SK-N-SH (cell line): ENCODE measurements at regions not wholly inside any gene's neighbourhood (a gene's known extent, or its start where the extent isn't known, plus 50 kb on each side); places are given as distances from the start of the nearest gene placed in this dataset.

Experiments used
- CTCF ChIA-PET: fragments of 300-600, 350-600 bp; formaldehyde crosslinking; extraction: SDS; loops from one replicate; lab custom pipeline; 2021; lab: Yijun Ruan, JAX
- POLR2A ChIA-PET: fragments of 350-600 bp; sonication (Branson Sonifier 250); formaldehyde crosslinking; extraction: SDS; loops from one replicate; lab custom pipeline; 2020; ENCODE audit warnings: antibody characterized with exemption, inconsistent platforms; lab: Yijun Ruan, JAX
- DNase-seq: peaks from one replicate; pipeline ENCODE4 v3.0.0; 2012
- H2AFZ ChIP-seq: fragments of 200-600 bp; sonication (generic); 2 replicates; pipeline ENCODE4 v1.8.1; 2016; ENCODE audit warnings: antibody characterized with exemption, mild to moderate bottlenecking, low read depth
- H3F3A ChIP-seq: fragments of 200-600 bp; sonication (generic); replicated peaks from 2 replicates; pipeline ENCODE3; 2016; ENCODE audit warnings: antibody characterized with exemption, mild to moderate bottlenecking; ENCODE audit not compliant: insufficient read depth
- H3K27ac ChIP-seq, 2 experiments: fragments of 200-500 bp in 1 of 2; fragments of 200-600 bp in 1 of 2; sonication (Bioruptor generic) in 1 of 2; sonication (generic), shearing (Covaris generic) in 1 of 2; 2 replicates each; pipeline versions ENCODE4 v1.5.1 to v1.6.1; 2014 to 2016; ENCODE audit warnings: low read depth in 2 of 2, inconsistent platforms in 1 of 2, low read length in 1 of 2, mild to moderate bottlenecking in 1 of 2, mixed read lengths in 1 of 2
- H3K27me3 ChIP-seq: fragments of 200-600 bp; sonication (generic), shearing (Covaris generic); 2 replicates; pipeline ENCODE4 v1.6.1; 2016; ENCODE audit warnings: mixed run types; ENCODE audit not compliant: insufficient read depth
- H3K36me3 ChIP-seq, 2 experiments: fragments of 200-500 bp in 1 of 2; fragments of 200-600 bp in 1 of 2; sonication (Bioruptor generic) in 1 of 2; sonication (generic) in 1 of 2; replicated peaks in 1 of 2; 2 replicates each; pipeline versions ENCODE3 to v1.5.1; 2014 to 2016; ENCODE audit warnings: low read length in 1 of 2, mild to moderate bottlenecking in 1 of 2; ENCODE audit not compliant: insufficient read depth in 2 of 2, control insufficient read depth in 1 of 2
- H3K4me1 ChIP-seq, 2 experiments: fragments of 200-500 bp in 1 of 2; fragments of 200-600 bp in 1 of 2; sonication (Bioruptor generic) in 1 of 2; sonication (generic), shearing (Covaris generic) in 1 of 2; 2 replicates each; pipeline versions ENCODE4 v1.5.1 to v1.6.1; 2014 to 2016; ENCODE audit warnings: low read depth in 1 of 2, low read length in 1 of 2, mixed run types in 1 of 2; ENCODE audit not compliant: insufficient read depth in 2 of 2, control insufficient read depth in 1 of 2
- H3K4me2 ChIP-seq: fragments of 200-600 bp; sonication (generic), shearing (Covaris generic); 2 replicates; pipeline ENCODE4 v1.6.1; 2017; ENCODE audit warnings: mixed run types
- H3K4me3 ChIP-seq, 2 experiments: fragments of 200-500 bp in 1 of 2; fragments of 200-600 bp in 1 of 2; sonication (Bioruptor generic) in 1 of 2; sonication (generic), shearing (Covaris generic) in 1 of 2; 2 replicates each; pipeline versions ENCODE4 v1.5.1 to v1.8.1; 2014 to 2016; ENCODE audit warnings: low read depth in 2 of 2, inconsistent platforms in 1 of 2, low read length in 1 of 2, mild to moderate bottlenecking in 1 of 2, mixed read lengths in 1 of 2, moderate library complexity in 1 of 2
- H3K79me2 ChIP-seq: fragments of 200-600 bp; sonication (generic); 2 replicates; pipeline ENCODE4 v1.8.1; 2017; ENCODE audit warnings: mild to moderate bottlenecking; ENCODE audit not compliant: insufficient read depth
- H3K9ac ChIP-seq: fragments of 200-600 bp; sonication (generic); 2 replicates; pipeline ENCODE4 v1.6.1; 2017; ENCODE audit warnings: mixed run types
- H3K9me2 ChIP-seq: fragments of 200-600 bp; sonication (generic); 2 replicates; pipeline ENCODE4 v1.6.1; 2017; ENCODE audit warnings: mixed run types
- H3K9me3 ChIP-seq: fragments of 200-600 bp; sonication (generic); 2 replicates; pipeline ENCODE4 v1.6.1; 2017; ENCODE audit warnings: mixed run types, mild to moderate bottlenecking, moderate library complexity
- H4K20me1 ChIP-seq: fragments of 200-600 bp; sonication (generic); 2 replicates; pipeline ENCODE4 v1.6.1; 2017; ENCODE audit warnings: mild to moderate bottlenecking, mixed run types; ENCODE audit not compliant: insufficient read depth
- CTCF ChIP-seq: fragments of 200-600 bp; sonication (generic); IDR thresholded peaks from 2 replicates; pipeline ENCODE4 v1.6.1; 2017; ENCODE audit warnings: antibody characterized with exemption, mild to moderate bottlenecking, moderate library complexity
- EP300 ChIP-seq, 2 experiments: IDR thresholded peaks; 2 replicates each; pipeline versions ENCODE4 v1.4.0 to v1.6.1; 2012; ENCODE audit warnings: borderline replicate concordance in 1 of 2, low read depth in 1 of 2, low read length in 1 of 2
- EZH2phosphoT487 ChIP-seq: fragments of 200-600 bp; sonication (generic); IDR thresholded peaks from 2 replicates; pipeline ENCODE4 v1.6.1; 2017; ENCODE audit warnings: low read depth, mixed run types, mild to moderate bottlenecking, antibody characterized with exemption, moderate library complexity, borderline replicate concordance
- FOSL2 ChIP-seq: IDR thresholded peaks from 2 replicates; pipeline ENCODE4 v1.4.0; 2012; ENCODE audit warnings: low read depth, mild to moderate bottlenecking, moderate library complexity, borderline replicate concordance
- FOXJ3 ChIP-seq: sonication (generic); formaldehyde crosslinking; IDR thresholded peaks from 2 replicates; pipeline ENCODE4 v1.5.1; 2020; ENCODE audit warnings: mild to moderate bottlenecking, missing genetic modification reagents
- GABPA ChIP-seq: IDR thresholded peaks from 2 replicates; pipeline ENCODE4 v1.4.0; 2012; ENCODE audit warnings: low read depth, mild to moderate bottlenecking
- GATA2 ChIP-seq: sonication (generic); formaldehyde crosslinking; IDR thresholded peaks from 2 replicates; pipeline ENCODE4 v1.5.0; 2020; ENCODE audit warnings: mild to moderate bottlenecking, missing genetic modification reagents
- MEF2A ChIP-seq: IDR thresholded peaks from 2 replicates; pipeline ENCODE4 v1.4.0; 2012; ENCODE audit warnings: low read depth, borderline replicate concordance
- MXI1 ChIP-seq: IDR thresholded peaks from 2 replicates; pipeline ENCODE4 v1.6.1; 2012; ENCODE audit warnings: mild to moderate bottlenecking, low read depth, low read length, improper control_type of control experiment
- NRF1 ChIP-seq: IDR thresholded peaks from 2 replicates; pipeline ENCODE4 v1.6.1; 2012; ENCODE audit warnings: low read depth, mild to moderate bottlenecking, low read length
- POLR2AphosphoS5 ChIP-seq: IDR thresholded peaks from 2 replicates; pipeline ENCODE4 v1.6.1; 2012; ENCODE audit warnings: low read depth, low read length
- REST ChIP-seq: IDR thresholded peaks from 2 replicates; pipeline ENCODE4 v1.6.1; 2012; ENCODE audit warnings: mild to moderate bottlenecking, low read depth, low read length, moderate library complexity
- SIN3A ChIP-seq: IDR thresholded peaks from 2 replicates; pipeline ENCODE4 v1.6.1; 2012; ENCODE audit warnings: low read depth, mild to moderate bottlenecking, low read length, moderate library complexity, borderline replicate concordance
- USF1 ChIP-seq: IDR thresholded peaks from 2 replicates; pipeline ENCODE4 v1.4.0; 2012; ENCODE audit warnings: low read depth, borderline replicate concordance
- USF2 ChIP-seq: fragments of 150-350 bp; IDR thresholded peaks from 2 replicates; pipeline ENCODE4 v1.6.1; 2017; ENCODE audit warnings: antibody characterized with exemption, low read length, low read depth, borderline replicate concordance
- YY1 ChIP-seq: IDR thresholded peaks from 2 replicates; pipeline ENCODE4 v1.4.0; 2012; ENCODE audit warnings: low read depth, mild to moderate bottlenecking
- WGBS: methylation state at CpG from one replicate; pipeline ENCODE4 v1.1.6; 2017; ENCODE audit warnings: low lambda C conversion rate; 5-methylcytosine and 5-hydroxymethylcytosine counted together

GRCh38 chr5:17361331-17361730 lies 136.7 kb upstream of the TAF11L2 start:
- ChIA-PET CTCF (no interaction called here), POLR2A (no interaction called here)
- H3K79me2 ChIP-seq = no peaks in the 10 kb centered on the region
- 44% methylated on average over 4 of the region's 4 CpGs for WGBS
- no peaks in the 10 kb centered on the region for H3K36me3 ChIP-seq
- TF ChIP-seq EZH2phosphoT487 (no peak), NRF1 (no peak), MEF2A (no peak), USF1 (no peak), SIN3A (no peak), EP300 (IDR thresholded peaks at IDR 0.05; ENCODE audit: borderline replicate concordance in 1 of 2, low read depth in 1 of 2, low read length in 1 of 2) (no peak), REST (no peak), YY1 (no peak), FOXJ3 (CRISPR knock-in tag) (no peak), MXI1 (no peak), POLR2AphosphoS5 (no peak), GABPA (no peak), USF2 (no peak), GATA2 (no peak), FOSL2 (no peak), CTCF (no peak)
- H4K20me1 ChIP-seq = no peaks in the 10 kb centered on the region
- H3K27ac ChIP-seq = no peak overlapping the region
- no peaks in the 10 kb centered on the region; a peak in 1 of 4 replicates for H3K4me1 ChIP-seq
- no peaks in the 10 kb centered on the region for H3K27me3 ChIP-seq
- H3K4me3 ChIP-seq = no peak overlapping the region
- H3F3A ChIP-seq = no peaks in the 10 kb centered on the region
- H3K4me2 ChIP-seq = no peak overlapping the region
- H3K9me2 ChIP-seq = no peaks in the 10 kb centered on the region
- no peak for DNase-seq
- no peak overlapping the region for H3K9ac ChIP-seq
- no peak overlapping the region for H2AFZ ChIP-seq
- no peaks in the 10 kb centered on the region for H3K9me3 ChIP-seq
